Frontal cortex (tissue), 3 donors: ENCODE measurements at regions not wholly inside any gene's neighbourhood (a gene's known extent, or its start where the extent isn't known, plus 50 kb on each side); places are given as distances from the start of the nearest gene placed in this dataset.

Experiments
- DNase-seq, 2 donors: peaks; one replicate each; pipeline ENCODE4 v3.0.0; 2012; ENCODE audit warnings: low spot score in 2 of 2
- FAIRE-seq: peaks from 2 replicates; lab custom pipeline; 2012; peaks lifted over from hg19 to GRCh38; lab: Jason Lieb, UNC
- donor health status: control.
- donor health status: control.
- donor health status: control.

DNA sequence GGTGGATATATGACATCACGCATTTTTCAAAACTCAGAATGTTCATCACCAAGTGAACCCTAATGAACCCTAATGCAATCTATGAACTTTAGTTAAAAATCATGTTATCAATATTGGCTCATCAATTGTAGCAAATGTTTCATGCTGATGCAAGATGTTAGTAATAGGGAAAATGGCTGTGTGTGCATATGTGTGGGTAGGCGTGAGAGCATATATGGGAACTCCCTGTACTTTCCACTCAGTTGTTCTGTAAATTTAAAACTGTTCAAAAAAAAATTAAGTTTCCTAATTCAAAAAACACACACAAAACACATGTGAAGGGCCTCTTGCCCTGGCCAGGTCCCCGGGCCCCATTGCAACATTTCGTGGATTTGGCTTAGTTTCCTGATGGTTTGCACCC lies 89.7 kb upstream of the PROK2 start:
- FAIRE-seq: no peak
- no peak for DNase-seq

DNA sequence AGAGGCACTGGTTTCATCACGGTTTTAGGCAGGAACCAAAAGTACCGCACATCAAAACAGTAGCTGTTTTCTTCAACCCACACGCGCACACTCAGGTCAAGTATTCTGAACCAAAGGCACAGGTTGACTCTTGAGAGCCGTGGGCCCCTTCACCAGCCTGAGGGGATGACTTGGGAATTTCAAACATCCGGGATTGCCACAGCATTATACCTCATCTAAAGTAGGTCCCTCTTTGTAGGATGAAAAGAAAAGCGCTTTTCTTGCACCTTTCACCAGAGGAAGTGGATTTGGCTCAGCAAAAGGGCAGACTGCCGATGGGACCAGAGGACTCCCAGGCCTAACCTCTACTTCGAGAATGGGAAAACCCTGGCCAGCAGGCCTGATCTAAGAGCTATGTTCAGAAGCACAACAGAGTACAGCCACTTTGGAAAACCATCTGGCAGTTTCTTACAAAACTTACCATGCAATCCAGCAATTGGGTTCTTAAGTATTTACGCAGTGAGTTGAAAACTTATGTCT lies 88.2 kb upstream of the PROK2 start:
- FAIRE-seq (no peak), DNase-seq (no peak)

- DNase-seq: no peak
Observed at GRCh38 chr3:71872256-71872655, 87.3 kb upstream of the PROK2 start.

DNA sequence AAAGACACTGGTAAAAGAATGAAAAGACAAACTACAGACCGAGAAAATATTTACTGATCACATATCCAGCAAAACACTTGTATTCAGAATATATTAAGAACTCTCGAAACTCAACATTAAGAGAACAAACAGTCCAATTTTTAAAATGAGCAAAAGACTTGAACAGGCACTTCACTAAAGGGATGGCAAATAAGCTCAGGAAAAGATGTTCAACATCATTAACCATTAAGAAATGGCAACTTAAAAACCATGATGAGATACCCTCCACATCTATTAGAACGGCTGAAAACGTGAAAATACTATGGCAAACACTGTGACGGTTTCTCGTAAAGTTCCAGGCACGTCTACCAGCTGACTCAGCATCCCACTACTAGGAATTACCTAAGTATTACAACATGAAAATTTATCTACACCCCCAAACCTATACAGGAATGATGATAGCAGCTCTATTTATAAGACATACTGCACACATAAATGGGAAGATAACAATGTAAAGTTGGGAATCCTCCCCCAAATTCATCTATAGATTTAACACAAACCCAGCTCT lies 86.1 kb upstream of the PROK2 start:
- FAIRE-seq: no peak
- DNase-seq: no peak

More at GRCh38 chr3:71872256-71872655, 87.3 kb upstream of the PROK2 start:
- no peak for FAIRE-seq

GRCh38 chr3:71868876-71869275 lies 83.9 kb upstream of the PROK2 start:
- no peak for DNase-seq
- FAIRE-seq: no peak

GRCh38 chr3:71865727-71866126 lies 80.8 kb upstream of the PROK2 start:
- no peak for DNase-seq
- no peak for FAIRE-seq

DNA sequence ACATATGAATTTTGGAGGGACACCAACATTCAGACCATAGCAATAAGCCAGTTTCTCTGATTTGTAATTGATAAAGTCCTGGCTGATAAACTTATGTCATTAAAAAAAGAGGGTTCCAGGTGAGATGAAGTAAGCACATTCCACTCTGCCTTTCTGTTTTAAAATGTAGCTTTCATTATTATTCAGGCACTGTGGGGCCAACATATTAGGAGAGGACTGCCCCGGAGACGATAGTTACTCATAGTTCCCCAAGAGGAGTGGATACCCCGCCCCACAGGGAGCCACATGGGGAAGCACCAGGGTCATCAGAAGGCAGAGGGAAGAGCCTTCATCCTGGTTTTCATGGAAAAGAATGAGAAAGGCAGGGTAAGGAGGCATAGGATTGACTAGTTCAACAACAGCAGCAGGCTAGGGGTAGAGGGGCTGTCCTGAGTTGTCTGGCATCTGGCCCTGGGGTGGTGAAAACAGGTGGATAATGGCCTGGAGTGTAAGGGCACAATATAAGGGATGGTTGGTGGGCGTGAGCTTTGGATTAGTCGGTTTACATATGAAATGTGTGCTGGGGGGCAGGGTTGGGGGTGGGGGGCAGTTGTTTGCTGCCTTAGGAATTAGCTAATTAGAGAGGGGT lies 78.7 kb upstream of the PROK2 start:
- DNase-seq (no peak), FAIRE-seq (no peak)

- DNase-seq (no peak), FAIRE-seq (no peak)
Observed at GRCh38 chr3:71862371-71863140, 77.6 kb upstream of the PROK2 start.

DNA sequence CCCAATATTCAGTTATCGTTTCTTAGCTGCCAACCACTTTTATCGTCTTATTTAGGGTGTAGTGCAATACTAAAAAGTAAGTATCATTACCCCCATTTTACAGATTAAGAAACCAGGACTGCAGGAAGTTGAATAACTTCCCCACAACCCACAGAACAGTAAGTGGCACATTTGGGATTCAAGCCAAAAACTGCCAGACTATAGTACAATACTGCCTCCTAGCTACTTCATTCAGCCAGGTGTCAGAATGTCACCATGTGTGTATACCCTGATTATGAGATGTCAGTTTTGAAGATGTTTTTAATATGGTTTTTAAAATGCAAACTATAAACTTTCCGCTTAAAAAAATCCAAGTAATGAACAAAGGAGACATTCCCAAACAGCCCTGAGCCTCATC lies 74.2 kb upstream of the PROK2 start:
- peak in 1 of 2 donors; percentile 8 for DNase-seq

GRCh38 chr3:71858503-71859122 lies 73.7 kb upstream of the PROK2 start:
- DNase-seq (no peak), FAIRE-seq (no peak)

More for the DNA sequence above, 74.2 kb upstream of the PROK2 start:
- peak; percentile 24 for FAIRE-seq

DNA sequence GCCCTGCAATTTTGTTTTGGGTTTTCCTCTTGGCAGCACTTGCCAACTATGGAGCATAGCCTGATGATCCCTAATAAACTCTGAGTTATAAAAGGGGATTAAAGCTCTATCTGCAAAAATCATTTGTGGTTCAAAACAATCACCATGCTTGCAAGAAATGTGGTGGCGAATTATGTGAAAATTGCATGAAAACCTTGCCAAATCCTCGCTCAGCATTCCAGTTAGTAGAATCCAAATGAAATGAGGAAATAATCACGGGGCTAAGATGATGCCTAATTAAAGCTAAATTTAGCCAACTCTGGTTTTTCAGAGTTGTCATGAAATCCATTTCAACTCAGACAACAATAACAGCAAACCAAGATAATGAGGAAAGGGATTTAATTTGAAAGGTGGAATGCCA lies 73.0 kb upstream of the PROK2 start:
- DNase-seq (no peak), FAIRE-seq (no peak)

DNA sequence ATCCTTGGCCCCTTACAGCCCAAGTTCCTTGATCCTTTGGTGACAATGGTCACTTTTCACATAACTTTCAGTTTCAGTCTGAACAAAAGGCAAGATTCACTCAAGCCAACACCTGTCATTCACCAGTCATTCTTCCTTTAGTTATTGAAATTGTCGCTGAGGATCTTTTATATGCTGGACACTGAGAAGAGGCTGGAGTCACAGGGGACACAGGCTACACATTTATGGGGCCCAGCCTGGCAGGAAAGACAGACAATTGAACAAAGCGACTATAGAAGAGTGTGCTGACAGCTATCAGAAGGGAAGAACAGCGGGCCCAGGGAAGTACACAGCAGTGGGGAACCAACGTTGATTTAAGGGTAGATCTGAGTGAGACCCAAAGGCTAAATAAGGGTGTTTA lies 69.8 kb upstream of the PROK2 start:
- FAIRE-seq (no peak), DNase-seq (no peak)

DNA sequence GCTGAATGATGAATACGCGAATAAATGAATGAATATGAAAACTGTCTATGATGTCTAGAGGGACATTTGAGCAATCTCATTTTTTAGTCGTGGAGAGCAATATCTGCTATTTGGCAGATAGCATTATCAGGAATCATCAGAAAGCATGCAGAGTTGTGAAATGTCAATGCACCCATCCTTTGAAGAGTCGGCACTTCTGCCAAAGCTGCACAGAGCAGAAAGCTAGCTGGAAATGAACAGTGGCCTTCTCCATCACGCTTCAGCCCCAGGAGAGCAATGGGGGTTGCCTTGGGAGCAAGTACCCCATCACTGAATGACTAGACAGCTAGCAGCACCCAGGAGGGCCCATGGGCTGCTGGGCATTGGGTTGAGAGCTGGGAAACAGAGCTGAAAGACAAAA lies 69.1 kb upstream of the PROK2 start:
- DNase-seq: no peak
- FAIRE-seq: no peak

DNA sequence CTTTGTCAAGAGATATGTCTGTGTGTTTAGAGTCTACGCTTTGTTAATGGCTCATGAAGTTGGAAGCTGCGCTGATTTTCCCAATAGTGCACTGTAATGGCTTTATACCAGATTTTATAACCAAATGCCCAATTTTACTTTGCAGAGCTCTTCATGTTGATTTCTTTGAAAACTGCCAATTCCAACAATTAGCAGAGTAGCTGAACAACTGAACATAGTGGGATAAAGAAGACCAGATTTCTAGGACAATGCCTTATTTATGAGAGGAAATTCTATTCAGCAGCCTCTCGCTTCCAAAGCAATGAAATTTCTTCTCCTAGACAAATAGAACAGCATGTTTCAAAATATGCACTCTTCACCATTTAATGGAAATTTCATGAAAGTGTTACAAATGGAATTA lies 66.9 kb upstream of the PROK2 start:
- DNase-seq (no peak), FAIRE-seq (no peak)

DNA sequence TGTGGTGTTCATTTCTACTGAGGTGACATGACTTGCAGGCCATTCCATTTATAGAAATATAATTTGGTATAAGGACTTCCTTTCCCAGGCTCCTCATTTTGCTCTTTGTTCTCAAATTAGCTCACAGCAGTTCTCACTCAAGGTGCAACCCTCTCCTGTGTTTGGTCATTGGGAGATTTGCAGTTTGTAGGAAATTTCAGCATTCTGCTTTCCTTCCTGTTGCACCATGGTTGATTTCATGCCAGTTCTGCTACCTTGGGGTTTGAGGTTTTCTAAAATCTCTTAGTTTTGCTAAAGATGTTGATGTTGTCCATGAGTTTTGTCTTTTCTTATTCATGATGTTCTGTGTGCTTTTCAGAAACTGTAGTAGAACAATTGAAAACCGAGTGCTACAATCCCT lies 65.7 kb upstream of the PROK2 start:
- no peak for DNase-seq
- FAIRE-seq: no peak

- FAIRE-seq (no peak), DNase-seq (no peak)
Observed at GRCh38 chr3:71849681-71850080, 64.7 kb upstream of the PROK2 start.

DNA sequence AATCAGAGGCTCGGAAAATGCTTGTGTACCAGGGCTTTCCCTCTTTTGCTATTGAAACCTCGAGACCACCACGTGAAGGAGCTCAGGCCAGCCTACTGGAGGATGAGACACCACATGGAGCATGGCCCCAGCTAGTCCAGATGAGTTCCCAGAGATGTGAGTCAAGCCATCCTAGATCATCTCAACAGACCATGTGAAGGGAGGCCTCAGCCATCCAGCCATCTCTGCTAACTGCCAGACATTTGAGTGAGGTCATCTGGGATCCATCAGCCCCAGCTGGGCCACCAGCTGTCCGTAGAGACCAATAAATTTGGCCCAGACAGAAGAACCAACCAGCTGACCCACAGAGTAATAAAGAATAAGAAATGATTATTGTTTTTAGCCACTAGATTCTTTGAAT lies 62.8 kb upstream of the PROK2 start:
- FAIRE-seq: no peak
- no peak for DNase-seq

DNA sequence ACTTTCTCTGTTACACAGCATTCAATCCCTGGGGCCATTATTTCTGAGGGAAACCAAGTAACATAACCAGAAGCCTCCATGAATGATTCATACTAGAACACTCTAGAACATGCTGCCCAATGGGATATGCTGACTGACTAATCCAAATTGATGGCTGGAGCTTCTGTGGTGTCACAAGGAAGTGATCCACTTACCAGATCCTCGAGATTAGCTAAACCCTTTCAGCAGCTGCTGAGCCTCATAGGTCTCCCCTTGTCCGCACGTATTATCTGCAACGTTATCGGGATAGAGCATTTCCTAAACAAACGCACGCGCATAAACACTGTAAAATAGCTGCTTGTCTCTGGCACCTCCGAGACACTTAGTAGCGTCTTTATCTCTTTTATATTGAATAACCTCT lies 61.2 kb upstream of the PROK2 start:
- FAIRE-seq: no peak
- no peak for DNase-seq

DNA sequence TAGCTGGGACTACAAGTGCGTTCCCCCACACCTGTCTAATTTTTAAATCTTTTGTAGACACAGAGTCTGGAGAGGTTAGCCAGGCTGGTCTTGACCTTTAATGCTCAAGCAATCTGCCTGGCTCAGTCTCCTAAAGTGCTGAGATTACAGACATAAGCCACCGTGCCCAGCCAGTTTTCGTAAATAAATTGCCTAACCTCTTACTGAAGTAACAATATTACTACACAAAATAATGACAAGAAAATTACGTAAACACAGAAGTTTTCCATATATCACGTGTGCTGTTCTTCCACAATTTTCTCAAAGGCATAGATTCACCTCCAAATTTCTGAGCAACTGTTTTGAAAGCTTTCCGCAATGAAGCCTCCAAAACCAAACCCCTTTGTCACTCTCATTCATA lies 58.1 kb upstream of the PROK2 start:
- FAIRE-seq: no peak
- DNase-seq: no peak

DNA sequence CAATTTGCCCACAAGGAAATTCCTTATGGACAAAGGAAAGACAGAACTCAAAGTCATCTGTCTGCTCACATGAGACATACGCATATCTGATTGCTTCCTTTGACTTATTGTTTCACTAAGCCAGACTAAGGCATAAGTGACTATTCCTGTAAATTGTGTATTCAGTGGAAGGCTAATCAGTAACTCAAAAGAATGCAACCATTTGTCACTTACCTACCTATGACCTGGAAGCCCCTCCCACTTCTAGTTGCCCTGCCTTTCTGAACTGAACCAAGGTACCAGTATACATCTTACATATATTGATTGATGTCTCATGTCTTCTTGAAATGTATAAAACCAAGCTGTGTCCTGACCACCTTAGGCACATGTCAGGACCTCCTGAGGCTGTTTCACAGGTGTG lies 53.5 kb upstream of the PROK2 start:
- FAIRE-seq: no peak
- no peak for DNase-seq
